AG09319 (cell line): ENCODE measurements at regions not wholly inside any gene's neighbourhood (a gene's known extent, or its start where the extent isn't known, plus 50 kb on each side); places are given as distances from the start of the nearest gene placed in this dataset.

ENCODE experiments used
- DNase-seq: peaks from one replicate; pipeline ENCODE4 v3.0.0-alpha.2; 2010; ENCODE audit warnings: low read depth; ENCODE audit errors: extremely low read depth
- TF ChIP-seq, protein P1 (sequence below): IDR thresholded peaks from 2 replicates; pipeline ENCODE4 v1.5.1; 2011; ENCODE audit warnings: low read depth, mild to moderate bottlenecking, inconsistent platforms, low read length, moderate library complexity

DNA sequence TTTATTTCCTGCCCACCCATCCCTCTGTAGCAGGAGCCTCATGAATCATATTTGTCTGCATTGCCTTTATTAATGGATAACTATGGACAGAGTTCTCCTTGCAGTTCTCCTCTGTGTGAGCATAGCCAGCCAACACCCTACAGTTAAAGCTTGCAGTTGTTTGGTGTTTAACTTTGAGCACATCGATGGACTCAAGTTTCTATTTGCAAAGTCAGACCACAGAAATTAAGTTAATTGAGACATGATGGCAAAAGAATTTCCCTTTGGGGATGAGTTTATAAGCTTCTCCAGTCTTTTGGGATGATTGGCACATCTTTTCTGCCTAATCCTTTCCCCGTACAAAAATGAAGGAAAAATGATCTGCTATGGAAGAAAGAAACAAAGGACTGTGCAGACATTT is 398.9 kb upstream of the THBS1 start:
- DNase-seq, result peak; percentile 89
- TF ChIP-seq, protein P1, sequence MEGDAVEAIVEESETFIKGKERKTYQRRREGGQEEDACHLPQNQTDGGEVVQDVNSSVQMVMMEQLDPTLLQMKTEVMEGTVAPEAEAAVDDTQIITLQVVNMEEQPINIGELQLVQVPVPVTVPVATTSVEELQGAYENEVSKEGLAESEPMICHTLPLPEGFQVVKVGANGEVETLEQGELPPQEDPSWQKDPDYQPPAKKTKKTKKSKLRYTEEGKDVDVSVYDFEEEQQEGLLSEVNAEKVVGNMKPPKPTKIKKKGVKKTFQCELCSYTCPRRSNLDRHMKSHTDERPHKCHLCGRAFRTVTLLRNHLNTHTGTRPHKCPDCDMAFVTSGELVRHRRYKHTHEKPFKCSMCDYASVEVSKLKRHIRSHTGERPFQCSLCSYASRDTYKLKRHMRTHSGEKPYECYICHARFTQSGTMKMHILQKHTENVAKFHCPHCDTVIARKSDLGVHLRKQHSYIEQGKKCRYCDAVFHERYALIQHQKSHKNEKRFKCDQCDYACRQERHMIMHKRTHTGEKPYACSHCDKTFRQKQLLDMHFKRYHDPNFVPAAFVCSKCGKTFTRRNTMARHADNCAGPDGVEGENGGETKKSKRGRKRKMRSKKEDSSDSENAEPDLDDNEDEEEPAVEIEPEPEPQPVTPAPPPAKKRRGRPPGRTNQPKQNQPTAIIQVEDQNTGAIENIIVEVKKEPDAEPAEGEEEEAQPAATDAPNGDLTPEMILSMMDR, result no peak

DNA sequence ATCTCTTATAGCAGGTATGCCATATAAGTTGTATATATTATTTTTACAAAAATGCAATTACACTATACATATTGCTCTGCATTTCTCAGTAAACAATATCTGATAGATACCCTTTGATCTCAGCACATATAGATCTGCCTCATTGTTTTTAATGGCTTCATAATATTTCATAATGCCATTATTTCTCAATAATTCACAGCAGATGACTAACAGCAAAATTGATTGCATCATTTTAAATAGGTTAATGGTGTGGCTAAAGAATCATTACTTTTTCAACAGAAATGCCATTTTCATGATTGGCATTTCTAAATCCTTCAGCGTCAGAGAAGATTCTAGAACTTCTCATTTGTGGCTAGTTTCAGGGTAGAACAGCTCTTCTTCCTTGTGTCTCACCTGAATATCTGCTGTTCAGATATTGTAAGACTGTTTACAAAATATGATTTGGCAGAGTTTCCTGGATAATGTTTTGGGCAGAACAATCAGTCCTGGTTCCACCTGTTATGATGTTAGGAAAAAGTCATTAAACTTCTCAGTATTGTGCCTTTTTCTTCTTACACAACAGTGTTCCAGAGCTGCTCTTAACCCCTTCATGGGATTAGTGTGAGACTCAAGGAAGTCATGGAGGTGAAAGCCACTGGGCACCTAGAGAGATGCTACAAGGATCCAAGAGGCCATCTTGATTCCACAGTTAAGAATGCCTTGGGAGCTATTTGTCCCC is 397.6 kb upstream of the THBS1 start:
- no peak for DNase-seq
- TF ChIP-seq, protein P1, result no peak

DNA sequence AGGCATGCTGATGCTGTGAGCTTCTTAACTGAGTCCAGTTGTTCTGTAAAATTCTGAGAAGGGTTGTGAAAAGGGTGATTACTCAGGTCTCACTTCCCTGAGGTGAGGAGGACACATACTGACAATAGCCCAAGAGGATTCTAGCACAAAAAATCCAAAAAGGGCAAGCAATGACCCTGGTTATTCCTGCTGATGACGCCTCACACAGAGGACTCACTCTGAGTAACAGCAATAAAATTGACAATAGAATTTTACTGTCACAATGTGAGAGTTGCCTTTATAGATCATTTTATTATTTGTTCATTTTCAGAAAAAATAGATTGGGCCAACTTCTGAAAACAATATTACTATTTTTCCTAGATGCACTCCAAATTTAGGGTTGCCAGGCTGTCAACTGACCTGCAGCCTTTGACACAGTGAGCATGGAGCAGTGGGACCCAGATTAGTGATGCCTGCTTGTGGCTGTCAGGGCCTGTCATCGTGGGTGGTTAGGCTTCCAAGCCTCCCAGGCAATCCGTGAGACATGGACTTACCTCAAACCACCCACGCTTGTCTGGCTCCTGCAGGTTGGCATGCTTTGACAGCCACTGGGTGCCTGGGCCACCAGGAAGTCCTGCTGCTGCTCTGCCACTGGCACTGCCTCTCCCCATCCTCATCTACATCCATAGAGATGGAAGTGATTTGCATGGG is 396.0 kb upstream of the THBS1 start:
- DNase-seq, result no peak
- TF ChIP-seq, protein P1, result no peak

DNA sequence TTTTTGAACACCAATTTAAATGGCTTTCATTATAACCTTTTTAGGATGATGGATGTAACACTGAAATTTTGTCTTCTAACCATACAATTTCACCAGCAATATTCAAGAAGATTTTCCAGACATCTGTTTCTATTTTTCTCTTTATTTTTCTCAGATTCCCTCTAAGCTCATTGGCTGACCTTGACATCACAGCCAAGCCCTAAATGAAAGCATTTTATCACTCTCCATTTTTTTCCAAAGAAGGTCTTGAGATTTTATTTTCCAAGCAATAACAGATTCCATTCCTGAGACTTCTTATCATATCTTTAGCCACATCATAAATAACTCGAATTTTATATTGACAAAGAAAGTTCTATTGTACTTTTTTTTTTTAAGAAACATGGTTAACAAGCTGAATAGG is 392.6 kb upstream of the THBS1 start:
- no peak for DNase-seq
- TF ChIP-seq, protein P1, result no peak

DNA sequence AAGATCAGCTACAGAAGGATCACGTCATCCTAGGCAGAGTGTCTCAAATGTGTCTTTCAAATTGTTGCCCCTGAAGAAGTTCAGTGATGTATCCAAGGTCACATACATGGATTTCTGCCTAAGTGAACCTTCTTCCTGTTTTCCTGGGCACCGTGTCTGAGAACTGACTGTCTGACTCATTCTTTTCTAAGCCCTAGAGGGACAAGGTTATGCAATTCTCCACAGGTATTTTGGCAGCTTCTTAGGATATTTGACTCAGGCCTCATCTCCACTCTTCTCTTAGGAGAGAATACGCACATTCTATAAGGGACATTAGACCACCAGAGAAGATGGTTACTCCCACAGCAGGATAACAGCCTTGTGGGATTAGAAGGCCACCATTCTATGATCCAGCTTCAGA is 391.9 kb upstream of the THBS1 start:
- TF ChIP-seq, protein P1, result no peak
- no peak for DNase-seq

DNA sequence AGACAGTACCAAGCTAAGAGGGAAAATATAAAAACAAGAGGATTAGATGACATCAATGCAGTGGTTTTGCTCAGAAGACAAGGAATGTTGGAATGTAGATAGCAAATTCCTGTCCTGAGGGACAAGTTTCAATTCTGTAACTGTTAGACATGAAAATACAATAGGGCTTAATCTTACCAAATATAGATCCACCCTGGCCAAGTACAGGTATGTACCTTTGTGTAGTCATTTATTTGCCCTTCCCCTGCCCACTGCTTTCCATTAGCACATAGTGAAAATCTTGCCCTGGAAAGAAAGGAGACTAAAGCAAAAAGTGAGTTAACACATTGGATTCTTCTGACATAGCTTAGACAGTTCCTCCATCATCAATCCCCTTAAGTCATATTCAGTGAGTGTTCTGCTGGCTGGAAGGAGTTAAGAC is 389.0 kb upstream of the THBS1 start:
- DNase-seq, result no peak

DNA sequence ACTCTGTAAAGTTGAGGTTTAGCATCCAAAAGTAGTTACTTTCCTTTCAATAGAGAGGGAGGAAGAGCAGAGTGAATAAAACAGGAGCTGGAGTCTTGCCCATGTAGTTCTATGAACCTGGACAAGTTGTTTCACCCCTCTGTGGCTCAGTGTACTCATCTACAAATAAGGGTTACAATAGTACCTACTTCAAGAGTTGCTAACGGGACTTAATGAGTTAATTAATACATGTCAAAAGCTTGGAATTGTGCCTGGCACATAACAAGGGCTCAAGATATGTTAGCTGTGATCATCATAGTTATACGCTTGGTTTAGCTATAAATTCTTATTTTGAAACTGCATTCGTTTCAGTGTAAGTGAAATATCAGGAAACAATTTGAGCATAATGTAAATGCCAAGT is 388.5 kb upstream of the THBS1 start:
- TF ChIP-seq, protein P1, result no peak
- no peak for DNase-seq

More for the DNA sequence above, 389.0 kb upstream of the THBS1 start:
- TF ChIP-seq, protein P1, result no peak
